SK-N-SH treated with all-trans-retinoic acid at 6 μM for 48 hours (cell line): ENCODE measurements at regions not wholly inside any gene's neighbourhood (a gene's known extent, or its start where the extent isn't known, plus 50 kb on each side); places are given as distances from the start of the nearest gene placed in this dataset.

Experiments
- ATAC-seq: fragments of 200-7000 bp; cut with Tn5 transposase; 3 replicates; pipeline ENCODE4 v1.9.1; 2020; ENCODE audit warnings: mild to moderate bottlenecking, moderate library complexity
- ARNTL ChIP-seq: fragments of 450-650 bp; formaldehyde crosslinking; IDR thresholded peaks from 2 replicates; pipeline ENCODE4 v1.5.0; 2020; ENCODE audit warnings: low read depth, mild to moderate bottlenecking, moderate library complexity, borderline replicate concordance
- CREB5 ChIP-seq: fragments of 250-450 bp; sonication (Bioruptor Pico); IDR thresholded peaks from 2 replicates; pipeline ENCODE4 v1.5.1; 2020; ENCODE audit warnings: low read depth, mild to moderate bottlenecking, moderate library complexity
- CSDC2 ChIP-seq: fragments of 250-450 bp; sonication (Bioruptor Pico); IDR thresholded peaks from 2 replicates; pipeline ENCODE4 v1.5.0; 2020; ENCODE audit warnings: mild to moderate bottlenecking, moderate library complexity
- CSRNP3 ChIP-seq: fragments of 250-450 bp; sonication (Bioruptor Pico); IDR thresholded peaks from 2 replicates; pipeline ENCODE4 v1.5.1; 2021; ENCODE audit warnings: mild to moderate bottlenecking, moderate library complexity
- ESRRG ChIP-seq: fragments of 250-450 bp; sonication (Bioruptor Pico); IDR thresholded peaks from 2 replicates; pipeline ENCODE4 v1.6.1; 2021; ENCODE audit warnings: mild to moderate bottlenecking
- GLIS3 ChIP-seq: fragments of 250-450 bp; sonication (Bioruptor Pico); IDR thresholded peaks from 2 replicates; pipeline ENCODE4 v1.5.0; 2020; ENCODE audit warnings: mild to moderate bottlenecking, moderate library complexity
- ISL1 ChIP-seq: fragments of 250-450 bp; sonication (Bioruptor Pico); IDR thresholded peaks from 2 replicates; pipeline ENCODE4 v2.1.2; 2022; ENCODE audit warnings: mild to moderate bottlenecking, moderate library complexity
- OSR1 ChIP-seq: fragments of 250-450 bp; sonication (Bioruptor Pico); IDR thresholded peaks from 2 replicates; pipeline ENCODE4 v1.8.0; 2022; ENCODE audit warnings: moderate library complexity, mild to moderate bottlenecking, inconsistent platforms
- PATZ1 ChIP-seq: fragments of 250-450 bp; sonication (Bioruptor Pico); IDR thresholded peaks from 2 replicates; pipeline ENCODE4 v1.8.0; 2020; ENCODE audit warnings: mild to moderate bottlenecking, moderate library complexity, borderline replicate concordance
- POU6F1 ChIP-seq: fragments of 250-450 bp; sonication (Bioruptor Pico); IDR thresholded peaks from 2 replicates; pipeline ENCODE4 v1.8.0; 2021; ENCODE audit warnings: low read depth, mild to moderate bottlenecking, moderate library complexity, borderline replicate concordance
- RARB ChIP-seq: fragments of 250-450 bp; sonication (Bioruptor Pico); IDR thresholded peaks from 2 replicates; pipeline ENCODE4 v1.8.0; 2021; ENCODE audit warnings: mild to moderate bottlenecking, moderate library complexity
- SNAI2 ChIP-seq: fragments of 250-450 bp; sonication (Bioruptor Pico); IDR thresholded peaks from 2 replicates; pipeline ENCODE4 v1.5.0; 2020; ENCODE audit warnings: mild to moderate bottlenecking, moderate library complexity
- TCF4 ChIP-seq: fragments of 250-450 bp; sonication (Bioruptor Pico); IDR thresholded peaks from 2 replicates; pipeline ENCODE4 v1.8.0; 2021; ENCODE audit warnings: mild to moderate bottlenecking, moderate library complexity, borderline replicate concordance
- TOX ChIP-seq: fragments of 250-450 bp; sonication (Bioruptor Pico); IDR thresholded peaks from 2 replicates; pipeline ENCODE4 v1.8.0; 2021; ENCODE audit warnings: mild to moderate bottlenecking, moderate library complexity, borderline replicate concordance
- TSHZ2 ChIP-seq: fragments of 250-450 bp; sonication (Bioruptor Pico); IDR thresholded peaks from 2 replicates; pipeline ENCODE4 v1.5.0; 2020; ENCODE audit warnings: mild to moderate bottlenecking, moderate library complexity
- ZC3H10 ChIP-seq: fragments of 250-450 bp; sonication (Bioruptor Pico); IDR thresholded peaks from 2 replicates; pipeline ENCODE4 v1.5.1; 2021; ENCODE audit warnings: mild to moderate bottlenecking, moderate library complexity
- ZFP3 ChIP-seq: fragments of 250-450 bp; sonication (Bioruptor Pico); IDR thresholded peaks from 2 replicates; pipeline ENCODE4 v1.5.0; 2020; ENCODE audit warnings: mild to moderate bottlenecking, moderate library complexity
- ZFP30 ChIP-seq: fragments of 450-650 bp; formaldehyde crosslinking; IDR thresholded peaks from 2 replicates; pipeline ENCODE4 v1.5.0; 2022; ENCODE audit warnings: mild to moderate bottlenecking, moderate library complexity
- ZNF565 ChIP-seq: fragments of 450-650 bp; formaldehyde crosslinking; conservative IDR thresholded peaks from 2 replicates; pipeline ENCODE4 v1.5.0; 2020; ENCODE audit warnings: low read depth, mild to moderate bottlenecking, moderate library complexity
- ZNF8 ChIP-seq: fragments of 450-650 bp; formaldehyde crosslinking; IDR thresholded peaks from 2 replicates; pipeline ENCODE4 v1.5.0; 2020; ENCODE audit warnings: mild to moderate bottlenecking, moderate library complexity

- no peak for ATAC-seq
- TF ChIP-seq TSHZ2: no peak
- no peak for TF ChIP-seq CSDC2 (CRISPR knock-in tag)
Measured at GRCh38 chr18:37654731-37655369, 89.3 kb upstream of the CELF4 start.

GRCh38 chr18:37654034-37654433, 88.4 kb upstream of the CELF4 start:
- TF ChIP-seq ISL1 (CRISPR knock-in tag) (no peak), CREB5 (CRISPR knock-in tag) (no peak), ZFP3 (CRISPR knock-in tag) (no peak), ARNTL (CRISPR knock-in tag) (no peak), PATZ1 (CRISPR knock-in tag) (no peak), SNAI2 (CRISPR knock-in tag) (no peak), ZNF8 (CRISPR knock-in tag) (no peak), ZNF565 (CRISPR knock-in tag) (no peak), CSDC2 (CRISPR knock-in tag) (no peak)
- no peak for ATAC-seq

GRCh38 chr18:37653618-37654017, 88.0 kb upstream of the CELF4 start:
- no peak for ATAC-seq
- TF ChIP-seq CSRNP3 (CRISPR knock-in tag) (no peak), RARB (no peak), ARNTL (CRISPR knock-in tag) (no peak), ZNF565 (CRISPR knock-in tag) (no peak), SNAI2 (CRISPR knock-in tag) (no peak), GLIS3 (no peak), ESRRG (CRISPR knock-in tag) (no peak), TCF4 (CRISPR knock-in tag) (no peak), POU6F1 (CRISPR knock-in tag) (no peak), PATZ1 (CRISPR knock-in tag) (no peak), ZNF8 (CRISPR knock-in tag) (no peak), CSDC2 (CRISPR knock-in tag) (no peak), ZC3H10 (CRISPR knock-in tag) (no peak), CREB5 (CRISPR knock-in tag) (no peak), TOX (CRISPR knock-in tag) (no peak), TSHZ2 (no peak), ZFP30 (no peak), ZFP3 (CRISPR knock-in tag) (no peak), OSR1 (no peak)
- TF ChIP-seq, all 23 proteins: peak for 0
